OCI-LY3 (cell line): ENCODE measurements at regions not wholly inside any gene's neighbourhood (a gene's known extent, or its start where the extent isn't known, plus 50 kb on each side); places are given as distances from the start of the nearest gene placed in this dataset.

Experiments used
- H2AFZ ChIP-seq: fragments of 200-600, 300-600 bp; shearing (Covaris generic); 2 replicates; pipeline ENCODE4 v1.6.0; 2014; ENCODE audit warnings: antibody characterized with exemption, low read depth, low read length
- H3K27ac ChIP-seq: fragments of 200-600, 300-600 bp; sonication (generic); 2 replicates; pipeline ENCODE4 v1.5.1; 2014; ENCODE audit warnings: mild to moderate bottlenecking, low read length, moderate library complexity, mixed read lengths
- H3K27me3 ChIP-seq: fragments of 200-600, 300-600 bp; sonication (generic); 2 replicates; pipeline ENCODE4 v1.6.1; 2014; ENCODE audit warnings: low read depth, low read length, mixed read lengths
- H3K36me3 ChIP-seq: fragments of 200-600, 300-600 bp; sonication (generic); replicated peaks from 2 replicates; pipeline ENCODE3; 2014; ENCODE audit warnings: low read depth, low read length, mixed read lengths
- H3K4me1 ChIP-seq: fragments of 300-600, 200-600 bp; sonication (generic); 2 replicates; pipeline ENCODE4 v1.6.1; 2014; ENCODE audit warnings: low read length, mixed read lengths
- H3K4me2 ChIP-seq: fragments of 200-600, 300-600 bp; sonication (generic); 2 replicates; pipeline ENCODE4 v1.6.1; 2014; ENCODE audit warnings: low read length, mixed read lengths
- H3K4me3 ChIP-seq: fragments of 300-600, 200-600 bp; sonication (generic); 2 replicates; pipeline ENCODE4 v1.5.1; 2014; ENCODE audit warnings: antibody characterized with exemption, mild to moderate bottlenecking, low read length, moderate library complexity
- H3K79me2 ChIP-seq: fragments of 300-600, 200-600 bp; shearing (Covaris generic); 2 replicates; pipeline ENCODE4 v1.6.1; 2014; ENCODE audit warnings: mild to moderate bottlenecking, low read length, mixed read lengths
- H3K9ac ChIP-seq: fragments of 300-600, 200-600 bp; shearing (Covaris generic); 2 replicates; pipeline ENCODE4 v1.6.0; 2014; ENCODE audit warnings: mild to moderate bottlenecking, low read length, moderate library complexity
- H3K9me3 ChIP-seq: fragments of 200-600, 300-600 bp; shearing (Covaris generic); 2 replicates; pipeline ENCODE4 v1.6.1; 2014; ENCODE audit warnings: low read length, mixed read lengths; ENCODE audit not compliant: insufficient read depth
- H4K20me1 ChIP-seq: fragments of 200-600, 300-600 bp; sonication (generic); 2 replicates; pipeline ENCODE4 v1.6.1; 2016; ENCODE audit warnings: low read length, mixed read lengths; ENCODE audit not compliant: insufficient read depth
- EZH2phosphoT487 ChIP-seq: fragments of 200-600 bp; shearing (Covaris generic); IDR thresholded peaks from 2 replicates; pipeline ENCODE4 v1.6.1; 2018; ENCODE audit warnings: antibody characterized with exemption, mixed run types, low read depth
- TF ChIP-seq, protein P1 (sequence below): fragments of 200-600, 300-600 bp; sonication (generic); IDR thresholded peaks from 2 replicates; pipeline ENCODE4 v1.5.1; 2014; ENCODE audit warnings: antibody characterized with exemption, low read length, low read depth

GRCh38 chr6:1554476-1555310, 55.0 kb upstream of the FOXC1 start:
- Histone ChIP-seq H2AFZ (no peak overlapping the region), H3K36me3 (no peaks in the 10 kb centered on the region), H3K4me1 (no peaks in the 10 kb centered on the region), H3K79me2 (no peaks in the 10 kb centered on the region), H4K20me1 (no peaks in the 10 kb centered on the region), H3K27me3 (no peaks in the 10 kb centered on the region; the same call in 1 of the 2 replicates), H3K9ac (no peak overlapping the region), H3K9me3 (no peaks in the 10 kb centered on the region), H3K27ac (no peak overlapping the region), H3K4me2 (no peak overlapping the region), H3K4me3 (no peak overlapping the region)
- TF ChIP-seq EZH2phosphoT487, result no peak
- TF ChIP-seq, protein P1, sequence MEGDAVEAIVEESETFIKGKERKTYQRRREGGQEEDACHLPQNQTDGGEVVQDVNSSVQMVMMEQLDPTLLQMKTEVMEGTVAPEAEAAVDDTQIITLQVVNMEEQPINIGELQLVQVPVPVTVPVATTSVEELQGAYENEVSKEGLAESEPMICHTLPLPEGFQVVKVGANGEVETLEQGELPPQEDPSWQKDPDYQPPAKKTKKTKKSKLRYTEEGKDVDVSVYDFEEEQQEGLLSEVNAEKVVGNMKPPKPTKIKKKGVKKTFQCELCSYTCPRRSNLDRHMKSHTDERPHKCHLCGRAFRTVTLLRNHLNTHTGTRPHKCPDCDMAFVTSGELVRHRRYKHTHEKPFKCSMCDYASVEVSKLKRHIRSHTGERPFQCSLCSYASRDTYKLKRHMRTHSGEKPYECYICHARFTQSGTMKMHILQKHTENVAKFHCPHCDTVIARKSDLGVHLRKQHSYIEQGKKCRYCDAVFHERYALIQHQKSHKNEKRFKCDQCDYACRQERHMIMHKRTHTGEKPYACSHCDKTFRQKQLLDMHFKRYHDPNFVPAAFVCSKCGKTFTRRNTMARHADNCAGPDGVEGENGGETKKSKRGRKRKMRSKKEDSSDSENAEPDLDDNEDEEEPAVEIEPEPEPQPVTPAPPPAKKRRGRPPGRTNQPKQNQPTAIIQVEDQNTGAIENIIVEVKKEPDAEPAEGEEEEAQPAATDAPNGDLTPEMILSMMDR, result no peak

GRCh38 chr6:1558388-1558787, 51.3 kb upstream of the FOXC1 start:
- Histone ChIP-seq H3K9ac (no peak overlapping the region), H3K4me1 (no peaks in the 10 kb centered on the region), H3K36me3 (no peaks in the 10 kb centered on the region), H3K27me3 (no peaks in the 10 kb centered on the region; the same call in none of the 2 replicates), H3K4me3 (no peak overlapping the region), H3K27ac (no peak overlapping the region), H3K79me2 (no peaks in the 10 kb centered on the region), H3K4me2 (no peak overlapping the region), H3K9me3 (no peaks in the 10 kb centered on the region), H4K20me1 (no peaks in the 10 kb centered on the region), H2AFZ (no peak overlapping the region)
- TF ChIP-seq, protein P1, result no peak
- TF ChIP-seq EZH2phosphoT487, result no peak
